Astrocyte (in vitro differentiated cells and primary cell): ENCODE measurements at regions not wholly inside any gene's neighbourhood (a gene's known extent, or its start where the extent isn't known, plus 50 kb on each side); places are given as distances from the start of the nearest gene placed in this dataset.

ENCODE experiments used
- CTCF ChIP-seq: IDR thresholded peaks from 2 replicates; pipeline ENCODE4 v1.5.1; 2011; ENCODE audit warnings: low read depth, mild to moderate bottlenecking, inconsistent platforms, low read length, moderate library complexity; ENCODE audit not compliant: insufficient read depth
- EZH2 ChIP-seq: IDR thresholded peaks from 2 replicates; pipeline ENCODE4 v1.6.1; 2012; ENCODE audit warnings: mild to moderate bottlenecking, low read length, inconsistent platforms; ENCODE audit not compliant: insufficient read depth

GRCh38 chr9:1722404-1722803, 292.7 kb upstream of the SMARCA2 start:
- TF ChIP-seq CTCF = no peak
- TF ChIP-seq EZH2 = no peak
